ENCODE measurements at regions not wholly inside any gene's neighbourhood (a gene's known extent, or its start where the extent isn't known, plus 50 kb on each side); places are given as distances from the start of the nearest gene placed in this dataset.

DNA sequence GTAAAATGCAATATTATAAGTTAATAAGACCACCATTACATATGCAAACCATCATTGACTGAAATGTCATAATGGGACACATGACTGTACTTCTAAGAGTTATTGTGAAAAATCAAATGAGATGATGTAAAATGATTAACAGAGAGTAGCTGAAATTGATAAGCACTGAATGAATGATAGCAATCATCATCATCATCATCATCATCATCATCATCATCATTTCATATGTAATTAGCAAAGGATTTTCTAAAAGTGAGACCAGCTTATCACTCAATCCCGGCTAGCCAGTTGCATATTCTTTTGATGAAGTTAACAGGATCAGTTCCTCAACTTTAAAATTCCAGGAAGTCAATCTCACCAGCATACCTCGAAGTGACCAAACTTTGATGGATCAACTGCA lies 650.3 kb upstream of the KLF4 start:
- Mint-ChIP-seq H3K4me1 (ENCODE audit: low read depth) (peaks cover 3% of the 10 kb centered on the region), H3K36me3 (ENCODE audit: low read depth) (no peaks in the 10 kb centered on the region), H3K27ac (no peak overlapping the region), H3K9me3 (peaks cover 3% of the 10 kb centered on the region), H3K4me3 (no peak overlapping the region), H3K27me3 (ENCODE audit: low read depth) (no peaks in the 10 kb centered on the region)
- DNase-seq (ENCODE audit: low spot score) = no peak

DNA sequence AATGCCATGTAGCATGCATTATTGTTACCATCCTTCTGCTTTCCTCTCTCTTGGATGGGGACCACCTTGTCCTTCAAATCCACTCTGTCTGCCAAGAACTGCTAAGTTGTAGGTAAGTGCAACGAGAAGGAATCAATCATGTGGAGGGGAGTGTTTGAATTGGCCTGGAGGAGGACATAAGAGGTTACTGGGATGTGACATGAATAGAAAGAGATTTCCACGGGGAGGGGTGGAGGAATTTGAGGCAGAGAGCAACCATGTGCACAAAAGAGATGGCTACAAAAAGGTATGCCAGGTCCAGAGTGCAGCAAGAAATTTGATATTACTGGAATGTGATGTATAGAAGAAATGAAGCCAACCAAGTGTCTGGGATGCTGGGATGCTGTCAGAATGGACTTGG lies 648.9 kb upstream of the KLF4 start:
- H3K27me3 Mint-ChIP-seq (ENCODE audit: low read depth) = no peaks in the 10 kb centered on the region
- no peak for DNase-seq (ENCODE audit: low spot score)
- no peaks in the 10 kb centered on the region for H3K36me3 Mint-ChIP-seq (ENCODE audit: low read depth)
- peaks cover 3% of the 10 kb centered on the region for H3K4me1 Mint-ChIP-seq (ENCODE audit: low read depth)
- no peak overlapping the region for H3K27ac Mint-ChIP-seq
- no peak overlapping the region for H3K4me3 Mint-ChIP-seq
- H3K9me3 Mint-ChIP-seq = peaks cover 3% of the 10 kb centered on the region

- DNase-seq (ENCODE audit: low spot score) = no peak
- H3K27me3 Mint-ChIP-seq (ENCODE audit: low read depth) = no peaks in the 10 kb centered on the region
- no peak overlapping the region for H3K4me3 Mint-ChIP-seq
- no peak overlapping the region for H3K27ac Mint-ChIP-seq
- no peaks in the 10 kb centered on the region for H3K36me3 Mint-ChIP-seq (ENCODE audit: low read depth)
- H3K4me1 Mint-ChIP-seq (ENCODE audit: low read depth) = no peaks in the 10 kb centered on the region
- H3K9me3 Mint-ChIP-seq = peaks cover 3% of the 10 kb centered on the region
Measured at GRCh38 chr9:108136656-108137055, 647.1 kb upstream of the KLF4 start.

DNA sequence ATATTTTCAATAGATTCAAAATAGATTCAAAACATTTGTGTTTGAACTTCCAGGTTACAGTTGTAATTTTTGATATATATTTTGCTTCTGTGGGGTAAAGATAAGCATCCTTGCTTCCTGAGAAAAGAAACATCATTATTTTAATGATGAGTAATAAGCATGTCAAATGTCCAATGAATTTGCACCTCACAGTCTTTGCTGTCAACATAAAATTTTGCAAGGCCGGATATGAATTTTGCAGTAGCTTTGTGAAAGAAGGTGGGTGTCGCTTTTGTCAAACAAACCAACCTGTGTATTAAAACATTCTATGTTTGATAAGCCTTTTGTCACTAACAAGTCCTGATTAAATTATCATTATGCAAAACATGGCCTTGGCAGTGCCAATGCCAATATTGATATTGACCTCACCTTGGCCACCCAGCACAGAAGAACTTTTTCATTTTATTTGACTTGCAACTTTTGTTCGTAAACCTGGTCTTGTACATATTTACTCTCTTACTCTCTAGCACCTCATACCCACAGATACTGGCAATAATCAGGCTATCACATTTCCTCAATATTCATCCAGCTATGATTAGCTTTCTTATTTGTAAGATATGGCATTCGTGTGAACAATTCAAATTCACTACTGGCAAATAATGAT lies 645.0 kb upstream of the KLF4 start:
- Mint-ChIP-seq H3K36me3 (ENCODE audit: low read depth) (no peaks in the 10 kb centered on the region), H3K27me3 (ENCODE audit: low read depth) (no peaks in the 10 kb centered on the region), H3K4me3 (no peak overlapping the region), H3K27ac (no peak overlapping the region), H3K4me1 (ENCODE audit: low read depth) (no peaks in the 10 kb centered on the region), H3K9me3 (no peaks in the 10 kb centered on the region)
- no peak for DNase-seq (ENCODE audit: low spot score)

DNA sequence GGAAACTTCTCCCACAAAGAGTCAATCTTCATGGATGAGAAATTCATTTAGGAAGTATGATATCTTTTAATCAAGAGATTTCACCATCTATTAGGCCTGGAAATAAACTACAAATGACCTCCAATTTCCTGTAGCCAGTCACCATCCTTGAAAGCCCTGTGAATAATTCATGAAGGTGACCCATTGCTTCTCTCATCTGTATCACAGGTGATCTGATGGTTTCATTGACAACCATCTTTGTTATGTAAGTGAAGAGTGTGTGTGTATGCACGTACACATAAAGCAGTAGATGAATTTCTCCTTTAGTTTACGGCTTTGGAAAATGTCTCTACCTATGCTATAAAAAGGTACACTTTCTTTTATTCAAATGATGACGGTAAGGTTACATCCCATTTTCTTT lies 644.1 kb upstream of the KLF4 start:
- no peak for DNase-seq (ENCODE audit: low spot score)
- no peaks in the 10 kb centered on the region for H3K9me3 Mint-ChIP-seq

GRCh38 chr9:108133101-108133500 lies 643.5 kb upstream of the KLF4 start:
- no peaks in the 10 kb centered on the region for H3K4me1 Mint-ChIP-seq (ENCODE audit: low read depth)
- no peaks in the 10 kb centered on the region for H3K36me3 Mint-ChIP-seq (ENCODE audit: low read depth)
- no peak for DNase-seq (ENCODE audit: low spot score)
- H3K27me3 Mint-ChIP-seq (ENCODE audit: low read depth) = no peaks in the 10 kb centered on the region
- no peak overlapping the region for H3K4me3 Mint-ChIP-seq
- H3K27ac Mint-ChIP-seq = no peak overlapping the region
- H3K9me3 Mint-ChIP-seq = no peaks in the 10 kb centered on the region

More for the DNA sequence above, 644.1 kb upstream of the KLF4 start:
- Mint-ChIP-seq H3K27ac (no peak overlapping the region), H3K27me3 (ENCODE audit: low read depth) (no peaks in the 10 kb centered on the region), H3K4me1 (ENCODE audit: low read depth) (no peaks in the 10 kb centered on the region), H3K36me3 (ENCODE audit: low read depth) (no peaks in the 10 kb centered on the region), H3K4me3 (no peak overlapping the region)

GRCh38 chr9:108130905-108131304 lies 641.3 kb upstream of the KLF4 start:
- DNase-seq (ENCODE audit: low spot score) = no peak
- no peak overlapping the region for H3K4me3 Mint-ChIP-seq
- no peak overlapping the region for H3K27ac Mint-ChIP-seq
- no peaks in the 10 kb centered on the region for H3K9me3 Mint-ChIP-seq
- no peaks in the 10 kb centered on the region for H3K4me1 Mint-ChIP-seq (ENCODE audit: low read depth)
- H3K36me3 Mint-ChIP-seq (ENCODE audit: low read depth) = no peaks in the 10 kb centered on the region
- H3K27me3 Mint-ChIP-seq (ENCODE audit: low read depth) = no peaks in the 10 kb centered on the region

- H3K4me3 Mint-ChIP-seq = no peak overlapping the region
- no peaks in the 10 kb centered on the region for H3K27me3 Mint-ChIP-seq (ENCODE audit: low read depth)
- no peaks in the 10 kb centered on the region for H3K36me3 Mint-ChIP-seq (ENCODE audit: low read depth)
- DNase-seq (ENCODE audit: low spot score) = no peak
- no peak overlapping the region for H3K27ac Mint-ChIP-seq
- peaks cover 6% of the 10 kb centered on the region for H3K9me3 Mint-ChIP-seq
- no peaks in the 10 kb centered on the region for H3K4me1 Mint-ChIP-seq (ENCODE audit: low read depth)
Measured at GRCh38 chr9:108125625-108126024, 636.1 kb upstream of the KLF4 start.

DNA sequence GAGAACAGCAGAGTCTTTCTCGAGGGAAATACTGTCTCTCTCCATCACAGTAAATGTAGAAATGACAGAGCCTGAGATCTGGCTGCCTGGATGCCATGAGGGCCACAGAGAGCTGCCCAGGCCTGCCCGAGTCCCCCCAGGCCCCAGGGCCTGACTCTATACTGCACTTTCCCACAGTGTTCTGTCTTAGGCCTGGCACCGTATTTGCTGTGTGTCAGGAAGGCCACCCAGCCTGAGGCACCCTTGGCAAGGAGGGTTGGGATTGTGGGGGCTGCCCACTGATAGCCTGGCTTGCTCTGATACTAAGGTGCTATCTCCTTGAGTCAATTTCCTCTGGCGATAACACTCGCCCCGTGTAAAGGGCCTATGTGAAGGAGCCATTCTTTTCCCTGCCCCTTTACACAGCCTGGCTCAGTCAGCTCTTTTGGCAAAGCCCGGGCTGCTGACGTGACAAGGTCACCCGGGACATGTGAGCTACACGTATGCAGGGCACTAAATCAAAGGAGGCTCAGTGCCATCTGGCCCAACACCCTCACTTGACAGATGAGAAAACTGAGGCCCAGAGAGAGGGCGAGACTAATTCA lies 630.1 kb upstream of the KLF4 start:
- H3K4me1 Mint-ChIP-seq (ENCODE audit: low read depth) = no peaks in the 10 kb centered on the region
- H3K27ac Mint-ChIP-seq = no peak overlapping the region
- no peak for DNase-seq (ENCODE audit: low spot score)
- no peaks in the 10 kb centered on the region for H3K27me3 Mint-ChIP-seq (ENCODE audit: low read depth)
- H3K36me3 Mint-ChIP-seq (ENCODE audit: low read depth) = no peaks in the 10 kb centered on the region
- H3K4me3 Mint-ChIP-seq = no peak overlapping the region
- H3K9me3 Mint-ChIP-seq = peaks cover 6% of the 10 kb centered on the region

- Mint-ChIP-seq H3K4me3 (no peak overlapping the region), H3K9me3 (peaks cover 4% of the 10 kb centered on the region), H3K36me3 (ENCODE audit: low read depth) (no peaks in the 10 kb centered on the region), H3K27me3 (ENCODE audit: low read depth) (no peaks in the 10 kb centered on the region), H3K27ac (no peak overlapping the region), H3K4me1 (ENCODE audit: low read depth) (peaks cover 2% of the 10 kb centered on the region)
- DNase-seq (ENCODE audit: low spot score) = no peak
Measured at GRCh38 chr9:108117795-108118194, 628.2 kb upstream of the KLF4 start.

DNA sequence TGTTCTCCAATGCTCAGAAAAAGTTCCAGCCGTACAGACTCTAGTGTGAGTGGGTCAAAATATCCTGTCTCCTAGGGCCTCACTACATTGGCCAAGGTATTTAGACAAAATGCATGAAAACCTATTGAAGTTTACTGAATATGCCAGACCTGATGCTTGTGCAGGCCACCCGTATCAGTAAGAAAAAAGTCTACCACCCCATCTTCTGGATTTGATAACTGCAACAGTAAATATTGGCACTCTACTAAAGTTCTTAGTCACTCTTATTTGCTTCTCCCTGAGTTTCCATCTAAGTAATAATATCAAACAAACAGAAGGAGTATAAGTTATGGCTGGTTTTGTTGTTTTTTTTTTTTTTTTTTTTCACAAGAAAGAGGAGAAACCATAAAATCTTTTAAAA lies 627.7 kb upstream of the KLF4 start:
- Mint-ChIP-seq H3K9me3 (peaks cover 4% of the 10 kb centered on the region), H3K27me3 (ENCODE audit: low read depth) (no peaks in the 10 kb centered on the region), H3K4me1 (ENCODE audit: low read depth) (peaks cover 2% of the 10 kb centered on the region), H3K27ac (no peak overlapping the region), H3K36me3 (ENCODE audit: low read depth) (no peaks in the 10 kb centered on the region), H3K4me3 (no peak overlapping the region)
- DNase-seq (ENCODE audit: low spot score) = no peak

DNA sequence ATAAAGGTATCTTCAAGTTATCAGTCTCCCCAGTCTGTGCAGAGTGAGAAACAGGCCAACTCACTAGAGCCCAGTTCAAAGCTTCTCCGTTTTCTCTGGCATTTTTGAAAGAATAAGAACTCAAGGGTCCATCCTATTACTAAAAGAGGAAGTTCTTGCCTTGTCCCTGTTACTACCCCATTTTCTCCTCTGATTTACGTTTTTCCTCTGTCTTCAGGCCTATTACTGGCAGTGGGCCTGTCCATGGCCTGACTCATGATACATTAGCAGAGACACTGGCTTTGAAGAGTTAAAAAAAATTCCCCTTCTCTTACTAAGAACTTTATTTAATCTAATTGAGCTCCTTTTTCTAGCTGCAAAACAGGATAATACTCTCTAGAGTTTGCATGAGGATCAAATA lies 624.0 kb upstream of the KLF4 start:
- Mint-ChIP-seq H3K27ac (no peak overlapping the region), H3K9me3 (peaks cover 3% of the 10 kb centered on the region), H3K4me1 (ENCODE audit: low read depth) (peaks cover 2% of the 10 kb centered on the region), H3K4me3 (no peak overlapping the region), H3K27me3 (ENCODE audit: low read depth) (no peaks in the 10 kb centered on the region), H3K36me3 (ENCODE audit: low read depth) (no peaks in the 10 kb centered on the region)
- no peak for DNase-seq (ENCODE audit: low spot score)

DNA sequence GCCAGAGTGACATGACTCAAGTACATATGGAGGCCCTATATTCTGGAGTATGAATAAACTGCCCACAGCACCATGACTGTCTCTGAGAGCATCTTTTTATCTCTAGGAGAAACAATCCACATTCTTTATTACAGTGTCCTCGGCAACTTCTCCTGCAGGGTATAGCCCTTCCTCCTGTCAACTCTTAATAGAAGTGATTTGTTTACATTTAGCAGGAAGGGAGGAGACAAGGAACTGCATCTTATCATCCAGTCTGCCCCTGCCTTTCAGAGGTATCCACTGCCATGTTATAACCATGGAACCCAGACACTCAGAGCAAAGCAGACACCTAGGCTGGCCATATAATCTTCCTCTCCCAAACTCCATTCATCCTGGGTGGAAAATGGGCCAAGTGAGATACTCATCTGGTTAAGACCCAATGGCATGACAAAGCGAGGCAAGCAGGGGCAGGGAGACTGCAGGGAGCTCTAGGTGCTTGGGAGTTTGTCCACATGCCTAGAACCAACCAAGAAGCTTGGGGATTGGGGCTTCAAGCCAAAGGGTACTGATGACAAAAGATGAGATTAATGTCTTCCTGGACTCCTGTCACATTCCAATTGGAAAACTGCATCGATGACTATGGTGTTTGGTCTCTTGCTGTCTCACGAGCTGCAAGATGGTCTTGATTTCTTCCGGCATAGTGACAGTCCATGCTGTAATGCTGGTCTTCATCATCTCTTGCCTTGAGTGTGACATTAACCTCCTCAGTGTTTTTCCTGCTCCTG lies 620.5 kb upstream of the KLF4 start:
- Mint-ChIP-seq H3K36me3 (ENCODE audit: low read depth) (no peaks in the 10 kb centered on the region), H3K4me3 (no peak overlapping the region), H3K27ac (no peak overlapping the region), H3K4me1 (ENCODE audit: low read depth) (peaks cover 2% of the 10 kb centered on the region), H3K9me3 (peaks cover 3% of the 10 kb centered on the region), H3K27me3 (ENCODE audit: low read depth) (no peaks in the 10 kb centered on the region)
- DNase-seq (ENCODE audit: low spot score) = no peak

DNA sequence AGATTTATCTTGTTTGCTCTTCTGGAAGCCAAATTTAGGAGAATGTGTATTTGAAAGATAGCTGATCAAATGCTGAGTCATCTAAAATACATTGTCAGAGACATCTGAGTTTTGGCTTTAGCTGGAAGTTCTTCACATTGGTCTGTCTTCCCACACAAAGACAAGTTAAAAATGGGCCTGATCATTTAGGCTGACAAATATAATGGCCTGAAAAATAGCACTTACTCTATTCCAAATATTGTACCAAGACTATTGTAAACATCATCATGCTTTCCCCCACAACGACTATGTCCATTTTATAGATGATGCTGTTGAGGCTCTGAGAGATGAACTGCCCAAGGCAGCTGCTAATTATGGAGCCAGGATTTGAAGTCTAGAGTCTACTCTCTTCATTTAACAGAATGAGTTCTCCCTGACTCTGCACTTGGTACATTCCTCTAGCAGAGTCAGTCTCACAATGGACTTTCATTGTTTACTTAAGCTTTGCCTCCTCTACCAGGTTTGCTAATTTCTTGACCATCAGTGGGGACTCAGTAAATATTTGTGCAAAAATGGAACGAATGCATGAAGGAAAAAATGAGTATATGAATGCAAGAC lies 619.4 kb upstream of the KLF4 start:
- H3K27ac Mint-ChIP-seq = no peak overlapping the region
- H3K27me3 Mint-ChIP-seq (ENCODE audit: low read depth) = no peaks in the 10 kb centered on the region
- no peak for DNase-seq (ENCODE audit: low spot score)
- no peaks in the 10 kb centered on the region for H3K36me3 Mint-ChIP-seq (ENCODE audit: low read depth)
- H3K4me3 Mint-ChIP-seq = no peak overlapping the region
- H3K9me3 Mint-ChIP-seq = peaks cover 3% of the 10 kb centered on the region
- peaks cover 2% of the 10 kb centered on the region for H3K4me1 Mint-ChIP-seq (ENCODE audit: low read depth)

Measured in T-helper 2 cell treated with Interferon-gamma antibody and Interleukin-4, amounts not matched to agents 5 μg/mL and 100 μg/mL, for 36 hours (primary cell).